Colon (tissue), 2 donors: ENCODE measurements at regions not wholly inside any gene's neighbourhood (a gene's known extent, or its start where the extent isn't known, plus 50 kb on each side); places are given as distances from the start of the nearest gene placed in this dataset.

Experiments used
- FAIRE-seq: peaks from 2 replicates; lab custom pipeline; 2012; peaks lifted over from hg19 to GRCh38; lab: Jason Lieb, UNC
- donor health status: control.
- donor health status: control.

DNA sequence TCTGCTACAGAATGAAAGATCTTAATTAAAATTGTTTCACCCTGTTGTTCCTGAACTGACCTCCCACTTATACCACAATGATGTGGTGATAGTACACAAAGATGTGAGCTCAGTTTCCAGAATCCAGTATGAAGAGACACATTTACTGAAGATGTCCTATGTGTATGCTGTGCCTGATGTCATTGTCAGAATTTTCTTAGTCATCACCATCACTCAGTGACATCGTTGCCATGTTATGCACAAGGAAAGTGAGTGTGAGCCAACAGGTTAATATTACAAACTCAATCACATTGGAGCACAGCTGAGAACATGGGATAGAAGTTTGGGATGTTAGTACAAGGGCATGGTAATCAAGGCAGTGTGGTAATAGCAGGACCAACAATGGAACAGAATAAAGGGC is 199.7 kb upstream of the CHRNA7 start:
- FAIRE-seq, result no peak

- FAIRE-seq, result no peak
These were observed 198.7 kb upstream of the CHRNA7 start for GRCh38 chr15:31831596-31831995.

GRCh38 chr15:31834654-31835053 is 195.7 kb upstream of the CHRNA7 start:
- no peak for FAIRE-seq

GRCh38 chr15:31839388-31839787 is 190.9 kb upstream of the CHRNA7 start:
- FAIRE-seq, result no peak

GRCh38 chr15:31840849-31841476 is 189.4 kb upstream of the CHRNA7 start:
- no peak for FAIRE-seq

- FAIRE-seq, result no peak
These were observed 187.7 kb upstream of the CHRNA7 start for GRCh38 chr15:31842532-31843195.

DNA sequence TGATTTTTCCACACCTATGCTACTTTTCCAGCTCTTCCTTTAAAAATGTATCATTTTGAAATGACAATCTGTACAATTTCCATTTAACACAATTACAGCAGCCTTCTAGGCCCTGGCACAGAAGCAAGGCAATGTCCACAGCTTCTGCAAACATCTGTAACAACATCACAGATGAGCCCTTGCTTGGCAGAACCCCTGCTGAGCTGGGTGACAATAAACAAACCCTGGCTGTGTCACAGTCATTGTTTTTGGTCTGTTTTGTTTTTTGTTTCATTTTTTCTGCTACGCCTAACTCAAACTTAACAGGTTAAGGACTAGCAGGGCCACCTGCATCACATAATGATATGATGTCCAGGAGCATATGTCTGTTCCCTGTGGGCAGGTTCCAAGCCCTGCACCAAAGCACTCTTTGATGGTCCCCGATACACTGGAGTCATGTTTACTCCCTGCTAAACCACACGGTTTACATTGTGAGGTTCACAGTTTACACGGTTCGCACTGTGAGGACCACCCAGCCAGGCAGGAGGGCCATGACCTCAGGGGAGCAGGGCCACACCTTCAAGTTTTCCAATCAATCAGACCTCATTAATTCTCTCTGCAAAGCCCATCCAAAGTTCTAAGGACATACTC is 186.8 kb upstream of the CHRNA7 start:
- FAIRE-seq, result no peak

GRCh38 chr15:31845791-31846190 is 184.5 kb upstream of the CHRNA7 start:
- no peak for FAIRE-seq

- FAIRE-seq, result no peak
These were observed 182.4 kb upstream of the CHRNA7 start for GRCh38 chr15:31847961-31848360.

DNA sequence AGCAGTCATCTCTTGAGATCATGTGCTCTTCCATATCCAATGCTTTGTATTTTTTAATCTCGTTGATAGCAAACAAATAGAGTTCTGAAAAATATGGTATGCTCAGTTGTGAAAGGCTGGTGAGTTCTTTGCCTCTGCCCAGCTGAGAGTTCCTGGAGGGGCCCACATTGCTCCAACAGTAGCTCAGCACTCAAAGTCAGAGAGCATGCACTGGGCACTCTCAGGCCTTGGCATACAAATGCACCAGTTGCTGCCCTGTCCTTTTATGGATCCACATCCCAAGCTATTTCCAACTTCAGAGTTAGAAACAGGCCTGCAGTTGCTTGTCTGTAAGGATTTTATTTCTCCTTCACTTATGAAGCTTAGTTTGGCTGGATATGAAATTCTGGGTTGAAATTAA is 181.7 kb upstream of the CHRNA7 start:
- no peak for FAIRE-seq

DNA sequence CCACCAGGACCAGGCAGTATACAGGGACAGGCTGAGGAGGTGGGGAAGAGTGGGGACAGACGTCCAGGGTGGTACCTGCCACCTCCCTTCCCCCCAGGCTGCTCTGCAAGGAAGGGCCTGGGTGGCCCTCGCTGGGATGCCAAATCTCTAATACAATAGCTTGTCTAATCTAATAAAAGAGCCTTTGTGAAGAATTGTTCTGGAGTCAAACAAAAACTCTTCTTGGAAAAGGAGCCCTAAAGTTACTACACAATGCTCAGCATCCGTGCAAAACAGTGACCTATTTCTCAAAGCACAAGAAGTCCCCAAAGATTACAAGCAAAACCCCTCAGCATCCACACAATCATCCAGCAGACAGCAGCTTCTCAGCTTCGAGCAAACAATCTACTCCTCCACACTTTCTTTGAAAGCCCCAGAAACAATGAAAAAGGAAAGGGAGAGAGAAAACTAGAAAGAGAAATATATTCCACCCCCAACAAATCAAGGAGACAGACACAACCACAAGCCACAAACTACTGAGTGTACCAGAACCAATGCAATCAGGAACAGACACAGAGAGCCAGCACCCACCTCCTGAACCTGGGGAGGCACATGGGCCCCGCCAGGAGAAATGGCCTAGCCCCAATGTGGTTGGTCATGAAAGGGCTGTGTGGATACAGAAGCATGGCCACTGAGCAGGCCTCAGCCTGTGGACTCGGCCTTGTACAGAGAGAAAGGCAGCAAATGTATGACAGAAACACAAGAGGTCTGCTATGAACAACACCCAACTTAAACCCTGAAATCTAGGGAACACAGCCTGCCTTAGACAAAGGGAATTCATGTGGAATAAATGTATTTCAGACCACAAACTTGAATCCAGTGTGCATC is 177.1 kb upstream of the CHRNA7 start:
- no peak for FAIRE-seq

DNA sequence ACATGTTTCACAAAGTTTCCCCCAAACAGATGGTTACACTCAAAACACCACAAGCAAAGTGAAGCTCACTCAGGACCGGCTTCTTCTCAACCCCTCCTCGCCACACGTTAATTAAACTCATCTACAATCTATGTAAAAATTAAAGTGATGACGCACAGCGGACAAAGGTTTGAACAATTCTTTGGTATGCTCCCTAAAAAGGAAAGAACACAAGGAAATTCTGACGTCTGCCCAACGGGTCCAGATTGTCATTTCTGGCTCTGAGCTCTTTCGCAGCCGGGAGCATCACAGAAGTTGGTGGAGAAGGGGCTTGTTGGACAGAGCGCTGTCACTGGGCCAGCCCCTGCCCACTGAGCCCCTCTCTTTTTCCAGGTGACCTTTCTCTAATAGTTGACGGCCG is 173.7 kb upstream of the CHRNA7 start:
- FAIRE-seq, result no peak

- FAIRE-seq, result no peak
These were observed 173.1 kb upstream of the CHRNA7 start for GRCh38 chr15:31857194-31857593.

DNA sequence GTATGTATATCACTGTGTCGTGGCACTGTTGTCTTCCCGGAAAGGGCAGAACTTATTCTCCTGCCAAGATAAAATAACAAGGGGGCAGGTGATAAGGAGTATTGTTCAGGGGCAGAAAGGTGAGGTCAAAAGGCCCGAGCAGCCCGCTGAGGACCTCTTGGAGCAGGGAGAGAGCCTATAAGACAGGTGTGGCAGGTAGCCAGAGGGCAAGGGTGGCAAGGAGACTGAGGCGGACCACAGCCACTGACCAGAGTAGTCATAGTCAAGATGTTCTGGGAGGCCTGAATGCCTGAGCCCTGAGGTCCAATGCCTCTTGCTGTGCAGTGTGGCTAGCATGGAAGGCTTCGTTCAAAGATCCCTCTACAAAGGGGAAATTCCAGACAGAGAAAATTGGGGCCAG is 172.3 kb upstream of the CHRNA7 start:
- FAIRE-seq, result no peak

DNA sequence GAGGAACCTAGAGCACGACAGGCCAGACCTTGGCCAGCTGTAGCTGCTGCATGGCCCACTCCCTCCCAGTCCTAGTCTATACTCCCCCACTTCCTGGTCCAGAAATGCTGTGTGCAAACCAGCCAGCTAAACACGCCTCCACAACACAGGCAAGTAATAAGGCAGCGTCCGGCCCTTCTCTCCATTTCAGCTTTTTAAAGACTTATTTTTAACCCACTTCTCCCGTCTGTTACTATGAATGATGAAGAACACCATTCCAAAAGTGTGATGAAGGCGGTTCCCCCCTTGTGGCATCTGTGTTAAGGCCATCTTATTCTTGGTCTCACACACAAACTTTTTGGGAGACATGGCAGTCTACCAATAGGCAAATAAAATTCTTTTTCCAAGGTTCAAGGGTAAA is 164.1 kb upstream of the CHRNA7 start:
- FAIRE-seq, result no peak

GRCh38 chr15:31867536-31868442 is 162.5 kb upstream of the CHRNA7 start:
- FAIRE-seq, result no peak

- no peak for FAIRE-seq
These were observed 160.5 kb upstream of the CHRNA7 start for GRCh38 chr15:31869686-31870307.

GRCh38 chr15:31870328-31871165 is 159.8 kb upstream of the CHRNA7 start, which contains the start of gene OTUD7A:
OTUD7A (minus strand) TSS chr15:31870673.
- FAIRE-seq, result no peak

DNA sequence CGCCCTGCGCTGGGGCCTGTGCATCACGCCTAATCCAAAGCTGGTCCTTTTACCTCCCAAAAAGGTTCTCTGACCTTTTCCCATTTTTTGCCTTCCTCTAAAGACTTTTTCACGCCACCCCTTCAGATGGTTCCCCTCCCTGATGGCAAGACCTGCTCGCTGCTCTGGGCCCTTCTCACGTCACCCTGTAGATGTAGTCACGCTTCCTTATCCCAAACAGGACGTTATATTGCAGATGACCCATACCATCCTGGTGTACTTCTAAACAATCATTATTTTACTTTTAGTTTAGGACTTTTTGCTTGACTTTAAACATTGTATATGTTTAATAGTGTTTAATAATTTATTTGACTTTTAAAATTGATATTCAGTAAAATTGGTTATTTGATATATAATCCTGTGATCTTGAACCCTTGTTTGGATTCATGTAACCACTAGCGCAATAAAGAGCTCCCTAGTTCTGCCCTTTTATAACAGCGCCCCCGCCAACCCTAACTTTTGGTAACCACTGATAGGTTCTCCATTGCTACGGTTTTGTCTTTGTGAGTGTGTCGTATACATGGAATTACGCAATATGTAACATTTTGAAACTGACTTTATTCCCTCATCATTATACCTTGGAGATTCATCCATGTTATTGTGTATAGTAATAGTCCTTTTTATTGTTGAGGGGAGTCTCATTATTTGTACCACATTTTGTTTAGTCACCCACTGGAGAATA is 159.0 kb upstream of the CHRNA7 start:
- FAIRE-seq, result no peak

GRCh38 chr15:31871887-31872281 is 158.4 kb upstream of the CHRNA7 start:
- no peak for FAIRE-seq
